ENCODE measurements at regions not wholly inside any gene's neighbourhood (a gene's known extent, or its start where the extent isn't known, plus 50 kb on each side); places are given as distances from the start of the nearest gene placed in this dataset.

- no peak for ATAC-seq
- H3K27me3 ChIP-seq, result no peaks in the 10 kb centered on the region
- no peaks in the 10 kb centered on the region for H3K9me3 ChIP-seq
- DNase-seq, result no peak
- TF ChIP-seq POLR2A (IDR thresholded peaks at IDR 0.05) (no peak), CTCF (IDR thresholded peaks at IDR 0.05 in 4 of 5, conservative IDR thresholded peaks at IDR 0.05 in 1 of 5) (no peak)
- H3K27ac ChIP-seq, result no peak overlapping the region
- no peak overlapping the region for H3K4me3 ChIP-seq
- peaks cover 0 to 8% of the 10 kb centered on the region in 2 donors for H3K4me1 ChIP-seq
- H3K36me3 ChIP-seq, result no peaks in the 10 kb centered on the region
- in situ Hi-C loops (cut with MboI; ENCODE audit: low sequenced_read_pairs in 4 of 4) (no loop called here), intact Hi-C loops (cut with DNase I; ENCODE audit: low total_unique reads) (no loop called here)
Observed at GRCh38 chr5:144011388-144011787, 159.1 kb downstream of the YIPF5 start.

DNA sequence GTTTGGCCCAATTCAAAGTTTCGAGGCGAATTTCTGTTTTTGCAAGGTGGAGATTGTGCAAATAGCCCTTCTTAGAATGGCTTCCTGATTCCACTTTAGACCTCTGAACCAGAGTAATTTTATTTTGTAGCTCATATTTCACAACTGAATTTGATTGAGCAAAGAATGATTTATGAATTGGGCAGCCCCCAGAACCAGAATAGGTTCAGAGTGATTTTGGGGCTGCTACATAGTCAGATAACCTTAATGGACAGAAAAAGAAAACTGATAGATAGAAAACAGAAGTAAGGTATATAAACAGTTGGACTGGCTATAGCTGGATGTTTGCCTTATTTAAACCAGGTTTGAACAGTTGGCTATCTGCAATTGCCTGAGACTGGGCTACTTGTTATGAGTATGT is 156.6 kb downstream of the YIPF5 start:
- Histone ChIP-seq H3K4me3 (no peak overlapping the region), H3K36me3 (no peaks in the 10 kb centered on the region), H3K27me3 (no peaks in the 10 kb centered on the region), H3K4me1 (peaks cover 0 to 8% of the 10 kb centered on the region in 2 donors), H3K27ac (no peak overlapping the region), H3K9me3 (no peaks in the 10 kb centered on the region)
- no peak for ATAC-seq
- intact Hi-C loops (cut with DNase I; ENCODE audit: low total_unique reads) (no loop called here), in situ Hi-C loops (cut with MboI; ENCODE audit: low sequenced_read_pairs in 4 of 4) (no loop called here)
- DNase-seq, result no peak
- TF ChIP-seq CTCF (IDR thresholded peaks at IDR 0.05 in 4 of 5, conservative IDR thresholded peaks at IDR 0.05 in 1 of 5) (no peak), POLR2A (IDR thresholded peaks at IDR 0.05) (no peak)

DNA sequence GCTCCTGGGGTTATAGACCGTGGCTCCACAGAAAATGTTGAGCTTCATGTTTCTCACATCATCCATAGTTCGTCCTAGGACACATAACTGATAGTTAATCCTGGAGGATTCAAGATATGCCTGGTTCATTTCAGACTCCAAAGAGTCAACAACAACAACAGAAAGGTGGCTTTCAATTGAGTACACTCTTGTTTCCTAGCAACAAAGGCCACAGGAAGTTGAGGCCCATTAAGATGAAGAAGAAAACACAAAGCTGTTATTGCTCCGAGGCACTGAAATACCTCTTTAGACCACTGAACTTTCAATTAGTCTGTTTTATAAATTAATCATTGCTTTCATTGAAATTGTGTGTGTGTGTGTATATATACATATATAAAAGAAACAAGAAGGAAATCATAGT is 154.5 kb downstream of the YIPF5 start:
- intact Hi-C loops (cut with DNase I; ENCODE audit: low total_unique reads) (no loop called here), in situ Hi-C loops (cut with MboI; ENCODE audit: low sequenced_read_pairs in 4 of 4) (no loop called here)
- H3K4me1 ChIP-seq, result peaks cover 0 to 8% of the 10 kb centered on the region in 2 donors
- no peak for TF ChIP-seq POLR2A (IDR thresholded peaks at IDR 0.05)
- TF ChIP-seq CTCF (IDR thresholded peaks at IDR 0.05 in 4 of 5, conservative IDR thresholded peaks at IDR 0.05 in 1 of 5), result no peak
- no peaks in the 10 kb centered on the region for H3K9me3 ChIP-seq
- H3K27me3 ChIP-seq, result no peaks in the 10 kb centered on the region
- DNase-seq, result no peak
- ATAC-seq, result no peak
- no peaks in the 10 kb centered on the region for H3K36me3 ChIP-seq
- H3K27ac ChIP-seq, result no peak overlapping the region
- H3K4me3 ChIP-seq, result no peak overlapping the region

- intact Hi-C loops (cut with DNase I; ENCODE audit: low total_unique reads), result no loop called here
Observed at GRCh38 chr5:144017119-144017518, 153.3 kb downstream of the YIPF5 start.

More at GRCh38 chr5:144017119-144017518, 153.3 kb downstream of the YIPF5 start:
- H3K4me1 ChIP-seq, result peaks cover 0 to 8% of the 10 kb centered on the region in 2 donors
- H3K27ac ChIP-seq, result no peak overlapping the region
- no peak for TF ChIP-seq POLR2A (IDR thresholded peaks at IDR 0.05)
- no peak for TF ChIP-seq CTCF (IDR thresholded peaks at IDR 0.05 in 4 of 5, conservative IDR thresholded peaks at IDR 0.05 in 1 of 5)
- no peak for DNase-seq
- in situ Hi-C loops (cut with MboI; ENCODE audit: low sequenced_read_pairs in 4 of 4), result no loop called here
- no peaks in the 10 kb centered on the region for H3K36me3 ChIP-seq
- no peaks in the 10 kb centered on the region for H3K9me3 ChIP-seq
- H3K27me3 ChIP-seq, result no peaks in the 10 kb centered on the region
- H3K4me3 ChIP-seq, result no peak overlapping the region
- ATAC-seq, result no peak
